ENCODE measurements at regions not wholly inside any gene's neighbourhood (a gene's known extent, or its start where the extent isn't known, plus 50 kb on each side); places are given as distances from the start of the nearest gene placed in this dataset.

DNA sequence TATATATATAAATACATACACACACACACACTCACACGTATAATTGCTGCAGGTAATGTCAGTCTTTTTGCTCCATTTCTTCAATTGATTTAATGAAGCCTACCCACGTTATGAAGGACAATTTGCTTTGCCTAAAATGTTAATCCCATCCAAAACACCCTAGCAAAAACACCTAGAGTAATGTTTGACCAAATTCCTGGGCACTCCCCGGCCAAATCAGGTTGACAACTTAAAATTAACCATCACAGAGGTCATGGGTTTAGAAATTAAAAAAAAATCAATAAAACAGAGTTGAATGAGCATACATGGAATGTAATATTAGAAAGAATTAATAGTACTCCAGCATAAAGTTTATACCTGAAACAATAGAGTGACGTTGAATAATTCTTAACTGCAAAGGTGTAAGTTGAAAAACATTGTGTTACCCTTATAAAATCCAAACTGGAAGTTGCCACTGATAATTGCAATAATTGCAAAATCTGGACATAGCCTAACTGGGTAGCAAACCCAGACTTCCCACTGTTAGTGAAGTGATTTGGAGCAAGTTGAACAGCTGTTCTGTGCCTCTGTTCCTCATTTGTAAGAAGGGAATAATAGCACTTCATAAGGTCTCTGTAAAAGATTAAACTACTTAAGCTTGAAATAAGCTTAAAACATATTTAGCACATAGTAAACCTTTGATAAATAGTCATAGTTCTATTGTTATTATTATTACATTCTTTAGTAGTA, 2120.5 kb downstream of the PCDH7 start:
- TF ChIP-seq POLR2A (IDR thresholded peaks at IDR 0.05; ENCODE audit: low read length) (no peak), GATA1 (IDR thresholded peaks at IDR 0.05; ENCODE audit: low read depth, low read length) (no peak)
